H1 (cell line): ENCODE measurements at regions not wholly inside any gene's neighbourhood (a gene's known extent, or its start where the extent isn't known, plus 50 kb on each side); places are given as distances from the start of the nearest gene placed in this dataset.

Source experiments
- CTCF ChIA-PET: fragments of 300-600 bp; sonication (Branson Sonifier 250); formaldehyde crosslinking; loops from one replicate; lab custom pipeline; 2021; ENCODE audit not compliant: partially characterized antibody; lab: Charles Lee
- POLR2A ChIA-PET: fragments of 300-600 bp; sonication (Branson Sonifier 250); formaldehyde crosslinking; loops from one replicate; lab custom pipeline; 2021; ENCODE audit warnings: inconsistent platforms; ENCODE audit not compliant: partially characterized antibody; lab: Charles Lee
- DNase-seq, 2 experiments: peaks; one replicate each; pipeline versions ENCODE4 v3.0.0 to v3.0.0-alpha.2; 2010 to 2022; ENCODE audit warnings: low spot score in 2 of 2, low read depth in 1 of 2, mixed read lengths in 1 of 2
- FAIRE-seq: peaks from 2 replicates; lab custom pipeline; 2011; peaks lifted over from hg19 to GRCh38; lab: Jason Lieb, UNC
- H2AFZ ChIP-seq: 2 replicates; pipeline ENCODE4 v1.8.1; 2012; ENCODE audit warnings: low read length, inconsistent platforms
- H2AK5ac ChIP-seq: 2 replicates; pipeline ENCODE4 v1.6.1; 2013; ENCODE audit warnings: low read depth, low read length
- H2BK120ac ChIP-seq: replicated peaks from 2 replicates; pipeline ENCODE3; 2013; ENCODE audit warnings: low read depth, low read length, inconsistent platforms
- H2BK12ac ChIP-seq: 2 replicates; pipeline ENCODE4 v1.6.1; 2013; ENCODE audit warnings: low read depth, low read length
- H2BK15ac ChIP-seq: 2 replicates; pipeline ENCODE4 v1.6.1; 2013; ENCODE audit warnings: low read length
- H2BK20ac ChIP-seq: 2 replicates; pipeline ENCODE4 v1.6.1; 2013; ENCODE audit warnings: low read length
- H2BK5ac ChIP-seq: 2 replicates; pipeline ENCODE4 v1.6.1; 2013; ENCODE audit warnings: low read depth, low read length
- H3K14ac ChIP-seq: 2 replicates; pipeline ENCODE4 v1.6.1; 2013; ENCODE audit warnings: inconsistent platforms; ENCODE audit not compliant: insufficient read length
- H3K18ac ChIP-seq: 2 replicates; pipeline ENCODE4 v1.6.1; 2013; ENCODE audit warnings: low read length; ENCODE audit errors: extremely low read depth
- H3K23ac ChIP-seq: 2 replicates; pipeline ENCODE4 v1.6.1; 2013; ENCODE audit warnings: inconsistent platforms; ENCODE audit not compliant: insufficient read length
- H3K23me2 ChIP-seq: 2 replicates; pipeline ENCODE4 v1.6.1; 2013; ENCODE audit warnings: low read depth, low read length
- H3K27ac ChIP-seq: 2 replicates; pipeline ENCODE4 v1.6.1; 2011; ENCODE audit warnings: low read depth, low read length, inconsistent platforms
- H3K27me3 ChIP-seq, 4 experiments: replicated peaks in 1 of 4; 1 replicate in 1 of 4; 2 replicates in 3 of 4; pipeline versions ENCODE4 v1.6.1 to v1.8.1; 2011 to 2013; ENCODE audit warnings: low read length in 3 of 4, mild to moderate bottlenecking in 3 of 4, inconsistent platforms in 2 of 4, mixed read lengths in 2 of 4, moderate library complexity in 1 of 4; ENCODE audit not compliant: control insufficient read depth in 3 of 4, insufficient read depth in 3 of 4; ENCODE audit errors: extremely low read depth in 1 of 4
- H3K36me3 ChIP-seq, 4 experiments: 2 replicates each; pipeline versions ENCODE4 v1.6.1 to v1.8.1; 2011 to 2013; ENCODE audit warnings: mild to moderate bottlenecking in 4 of 4, low read length in 3 of 4, moderate library complexity in 2 of 4, control low read depth in 1 of 4, inconsistent platforms in 1 of 4; ENCODE audit not compliant: insufficient read depth in 4 of 4, control insufficient read depth in 2 of 4
- H3K4ac ChIP-seq: replicated peaks from 2 replicates; pipeline ENCODE3; 2013; ENCODE audit warnings: low read length, low read depth, mixed read lengths, inconsistent platforms; ENCODE audit not compliant: insufficient read length
- H3K4me1 ChIP-seq, 4 experiments: replicated peaks in 1 of 4; 1 replicate in 1 of 4; 2 replicates in 3 of 4; pipeline versions ENCODE4 v1.6.1 to v1.8.1; 2011 to 2013; ENCODE audit warnings: low read length in 3 of 4, inconsistent platforms in 2 of 4, mixed read lengths in 1 of 4; ENCODE audit not compliant: insufficient read depth in 4 of 4, control insufficient read depth in 3 of 4
- H3K4me2 ChIP-seq, 2 experiments: 2 replicates each; pipeline versions ENCODE4 v1.6.1 to v1.8.1; 2011 to 2013; ENCODE audit warnings: low read depth in 2 of 2, low read length in 2 of 2, control low read depth in 1 of 2, inconsistent platforms in 1 of 2, mild to moderate bottlenecking in 1 of 2; ENCODE audit not compliant: insufficient read depth in 1 of 2
- H3K4me3 ChIP-seq, 4 experiments: fragments of 200-600, 300-600 bp in 1 of 4; sonication (generic), shearing (Covaris generic), sonication (Bioruptor Twin) in 1 of 4; 2 replicates each; pipeline versions ENCODE4 v1.5.1 to v1.8.1; 2011 to 2016; ENCODE audit warnings: low read length in 4 of 4, low read depth in 3 of 4, control low read depth in 2 of 4, inconsistent platforms in 2 of 4, mild to moderate bottlenecking in 2 of 4, mixed read lengths in 1 of 4, moderate library complexity in 1 of 4; ENCODE audit not compliant: insufficient read depth in 2 of 4; ENCODE audit errors: extremely low read depth in 1 of 4
- H3K56ac ChIP-seq: replicated peaks from 2 replicates; pipeline ENCODE3; 2013; ENCODE audit warnings: low read depth, mild to moderate bottlenecking, mixed read lengths, low read length, inconsistent platforms; ENCODE audit not compliant: insufficient read length
- H3K79me1 ChIP-seq: 2 replicates; pipeline ENCODE4 v1.6.1; 2013; ENCODE audit warnings: low read depth, low read length, control low read depth
- H3K79me2 ChIP-seq, 2 experiments: 2 replicates each; pipeline versions ENCODE4 v1.6.1 to v1.8.1; 2012 to 2013; ENCODE audit warnings: low read length in 2 of 2, mild to moderate bottlenecking in 2 of 2, inconsistent platforms in 1 of 2; ENCODE audit not compliant: insufficient read depth in 2 of 2, control insufficient read depth in 1 of 2
- H3K9ac ChIP-seq, 4 experiments: replicated peaks in 1 of 4; 1 replicate in 1 of 4; 2 replicates in 3 of 4; pipeline versions ENCODE4 v1.6.1 to v1.8.1; 2011 to 2013; ENCODE audit warnings: low read depth in 3 of 4, low read length in 3 of 4, control low read depth in 2 of 4, mild to moderate bottlenecking in 2 of 4, moderate library complexity in 2 of 4, inconsistent platforms in 1 of 4; ENCODE audit errors: extremely low read depth in 1 of 4
- H3K9me3 ChIP-seq, 2 experiments: 2 replicates each; pipeline versions ENCODE4 v1.6.1 to v1.8.1; 2012 to 2013; ENCODE audit warnings: mild to moderate bottlenecking in 2 of 2, moderate library complexity in 2 of 2, control low read depth in 1 of 2, inconsistent platforms in 1 of 2, low read depth in 1 of 2, low read length in 1 of 2, mixed read lengths in 1 of 2; ENCODE audit not compliant: insufficient read depth in 2 of 2
- H4K20me1 ChIP-seq, 2 experiments: replicated peaks in 1 of 2; 2 replicates each; pipeline versions ENCODE3 to v1.8.1; 2011 to 2013; ENCODE audit warnings: inconsistent platforms in 2 of 2, low read length in 2 of 2, mild to moderate bottlenecking in 1 of 2; ENCODE audit not compliant: insufficient read depth in 2 of 2, control insufficient read depth in 1 of 2
- H4K5ac ChIP-seq: 2 replicates; pipeline ENCODE4 v1.6.1; 2013; ENCODE audit warnings: low read length, low read depth, mixed read lengths, inconsistent platforms; ENCODE audit not compliant: insufficient read length
- H4K8ac ChIP-seq: 2 replicates; pipeline ENCODE4 v1.8.0; 2013; ENCODE audit warnings: mild to moderate bottlenecking, moderate library complexity, low read length, inconsistent platforms; ENCODE audit not compliant: insufficient read depth; ENCODE audit errors: extremely low read depth
- H4K91ac ChIP-seq: replicated peaks from 2 replicates; pipeline ENCODE3; 2013; ENCODE audit warnings: low read length, mixed read lengths, inconsistent platforms; ENCODE audit not compliant: insufficient read length
- ASH2L ChIP-seq: fragments of 200-600, 300-600 bp; sonication (generic); IDR thresholded peaks from one replicate; pipeline ENCODE4 v1.7.1; 2017; ENCODE audit warnings: low read length
- ATF3 ChIP-seq: IDR thresholded peaks from 2 replicates; pipeline ENCODE4 v1.6.1; 2011; ENCODE audit warnings: low read depth, mild to moderate bottlenecking, low read length; ENCODE audit not compliant: insufficient read depth
- BACH1 ChIP-seq: IDR thresholded peaks from 2 replicates; pipeline ENCODE4 v1.6.1; 2012; ENCODE audit warnings: low read length, improper control_type of control experiment
- BCL11A ChIP-seq, 2 experiments: IDR thresholded peaks; one replicate each; pipeline ENCODE4 v1.6.1; 2011; ENCODE audit warnings: low read depth in 2 of 2, low read length in 2 of 2, mild to moderate bottlenecking in 2 of 2
- CHD1 ChIP-seq: IDR thresholded peaks from 2 replicates; pipeline ENCODE4 v1.6.1; 2012; ENCODE audit warnings: low read depth, low read length, improper control_type of control experiment
- CREB1 ChIP-seq: IDR thresholded peaks from 2 replicates; pipeline ENCODE4 v1.6.1; 2012; ENCODE audit warnings: inconsistent platforms
- NRF1 ChIP-seq: IDR thresholded peaks from 2 replicates; pipeline ENCODE4 v1.6.1; 2011; ENCODE audit warnings: mild to moderate bottlenecking, low read depth, low read length, improper control_type of control experiment
- RNF2 ChIP-seq: fragments of 200-900, 300-1000 bp; sonication (generic); IDR thresholded peaks from 2 replicates; pipeline ENCODE4 v1.7.1; 2016; ENCODE audit warnings: borderline replicate concordance, low read depth, mild to moderate bottlenecking, antibody characterized with exemption, low read length; ENCODE audit not compliant: poor library complexity, severe bottlenecking; ENCODE audit errors: missing control alignments
- YY1 ChIP-seq: IDR thresholded peaks from 2 replicates; pipeline ENCODE4 v1.6.1; 2011; ENCODE audit warnings: low read depth, mild to moderate bottlenecking, low read length
- WGBS, 2 experiments: shearing (Covaris generic) in 1 of 2; methylation state at CpG; one replicate each; pipeline versions ENCODE4 v1.1.6 to v1.1.7; 2013 to 2015; ENCODE audit warnings: low lambda C conversion rate in 2 of 2, mixed read lengths in 2 of 2, inconsistent platforms in 1 of 2, low coverage in 1 of 2, missing lambda C conversion rate in 1 of 2; ENCODE audit not compliant: insufficient replicate concordance in 2 of 2, insufficient coverage in 1 of 2, insufficient read length in 1 of 2; ENCODE audit errors: extremely low coverage in 1 of 2, missing lambda C conversion rate in 1 of 2; 5-methylcytosine and 5-hydroxymethylcytosine counted together

GRCh38 chr6:30823534-30823865 lies 60.8 kb upstream of the DDR1 start:
- POLR2A ChIA-PET: interaction anchor here (1.5 to 27.8 kb wide), 3 partner anchors 19 to 75 kb away, joined by 4 to 452 read pairs (median 206); partner anchors contain the start of gene DDR1
- H3K79me1 ChIP-seq: no peaks in the 10 kb centered on the region
- H3K18ac ChIP-seq: no peak overlapping the region
- CTCF ChIA-PET: interaction anchor here (1.1 to 18.4 kb wide), 11 partner anchors 13 to 308 kb away, joined by 3 to 220 read pairs (median 5); partner anchors contain the start of gene VARS2
- no peak overlapping the region for H4K91ac ChIP-seq
- no peak overlapping the region for H3K27ac ChIP-seq
- no peak overlapping the region for H3K56ac ChIP-seq
- H3K27me3 ChIP-seq: no peaks in the 10 kb centered on the region
- H3K23ac ChIP-seq: no peak overlapping the region
- H3K23me2 ChIP-seq: no peaks in the 10 kb centered on the region
- H2BK12ac ChIP-seq: no peak overlapping the region
- no peak overlapping the region for H4K8ac ChIP-seq
- H3K36me3 ChIP-seq: no peaks in the 10 kb centered on the region
- no peak overlapping the region for H3K4me2 ChIP-seq
- no peak overlapping the region for H3K14ac ChIP-seq
- H4K5ac ChIP-seq: no peak overlapping the region
- DNase-seq: no peak
- H3K9me3 ChIP-seq: no peaks in the 10 kb centered on the region
- no peaks in the 10 kb centered on the region for H3K79me2 ChIP-seq
- no peak overlapping the region for H3K4me3 ChIP-seq
- H3K9ac ChIP-seq: no peak overlapping the region
- no peak overlapping the region for H2AFZ ChIP-seq
- H3K4me1 ChIP-seq: peaks cover 0 to 4% (median 4%) of the 10 kb centered on the region in 4 experiments; a peak in 4 of 7 replicates
- no peak overlapping the region for H2BK5ac ChIP-seq
- H2BK20ac ChIP-seq: no peak overlapping the region
- H2BK15ac ChIP-seq: no peak overlapping the region
- TF ChIP-seq ATF3 (no peak), YY1 (no peak), CHD1 (no peak), ASH2L (no peak), CREB1 (no peak), BACH1 (no peak), NRF1 (no peak), BCL11A (IDR thresholded peaks at IDR 0.05; ENCODE audit: low read depth in 2 of 2, low read length in 2 of 2) (no peak), RNF2 (no peak)
- H4K20me1 ChIP-seq: no peaks in the 10 kb centered on the region
- H3K4ac ChIP-seq: no peak overlapping the region
- H2BK120ac ChIP-seq: no peak overlapping the region
- WGBS, 2 experiments: 97% methylated on average over 4 of the region's 4 CpGs; no CpG with 5 or more reads in 1 of the 2 experiments
- no peak overlapping the region for H2AK5ac ChIP-seq
- no peak for FAIRE-seq
